ENCODE measurements at regions not wholly inside any gene's neighbourhood (a gene's known extent, or its start where the extent isn't known, plus 50 kb on each side); places are given as distances from the start of the nearest gene placed in this dataset.

DNA sequence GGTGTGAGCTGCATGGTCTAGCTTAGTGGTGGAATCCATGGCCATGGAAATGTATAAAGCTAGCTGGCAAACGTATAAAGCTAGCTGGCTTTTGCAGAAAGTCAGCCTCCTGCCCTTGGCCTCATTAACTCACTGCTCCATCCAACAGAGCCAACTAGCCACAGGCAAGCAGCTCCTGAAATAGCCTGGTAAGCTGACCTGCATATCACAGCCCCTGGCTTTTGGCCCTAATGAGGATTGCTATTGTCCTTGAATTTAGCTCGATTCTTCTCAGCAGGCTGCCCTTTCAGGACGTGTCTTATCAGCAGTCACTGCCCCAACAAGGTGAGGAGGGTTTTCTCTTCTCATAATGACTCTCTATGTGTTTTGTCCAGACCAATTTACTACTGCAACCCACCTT, 446.8 kb downstream of the WDR72 start:
- no peak overlapping the region for H3K4me3 ChIP-seq (ENCODE audit: control extremely low read depth in 1 of 5, extremely low read depth in 1 of 5, insufficient read depth in 1 of 5, low read depth in 2 of 5, low read length in 4 of 5)
- intact Hi-C loops (cut with micrococcal nuclease), result no loop called here
- no peaks in the 10 kb centered on the region for H4K20me1 ChIP-seq (ENCODE audit: control insufficient read depth, insufficient read depth, low read length, poor library complexity, severe bottlenecking)
- 90% methylated on average over 2 of the region's 3 CpGs for WGBS (ENCODE audit: insufficient coverage)
- Mint-ChIP-seq H3K4me3 (no peak overlapping the region), H3K9me3 (ENCODE audit: insufficient read depth) (peaks cover 3% of the 10 kb centered on the region), H3K4me1 (no peaks in the 10 kb centered on the region), H3K27me3 (no peaks in the 10 kb centered on the region), H3K27ac (no peak overlapping the region)
- H3K79me2 ChIP-seq (ENCODE audit: control insufficient read depth, insufficient read depth, low read length), result no peaks in the 10 kb centered on the region
- TF ChIP-seq, protein P1, sequence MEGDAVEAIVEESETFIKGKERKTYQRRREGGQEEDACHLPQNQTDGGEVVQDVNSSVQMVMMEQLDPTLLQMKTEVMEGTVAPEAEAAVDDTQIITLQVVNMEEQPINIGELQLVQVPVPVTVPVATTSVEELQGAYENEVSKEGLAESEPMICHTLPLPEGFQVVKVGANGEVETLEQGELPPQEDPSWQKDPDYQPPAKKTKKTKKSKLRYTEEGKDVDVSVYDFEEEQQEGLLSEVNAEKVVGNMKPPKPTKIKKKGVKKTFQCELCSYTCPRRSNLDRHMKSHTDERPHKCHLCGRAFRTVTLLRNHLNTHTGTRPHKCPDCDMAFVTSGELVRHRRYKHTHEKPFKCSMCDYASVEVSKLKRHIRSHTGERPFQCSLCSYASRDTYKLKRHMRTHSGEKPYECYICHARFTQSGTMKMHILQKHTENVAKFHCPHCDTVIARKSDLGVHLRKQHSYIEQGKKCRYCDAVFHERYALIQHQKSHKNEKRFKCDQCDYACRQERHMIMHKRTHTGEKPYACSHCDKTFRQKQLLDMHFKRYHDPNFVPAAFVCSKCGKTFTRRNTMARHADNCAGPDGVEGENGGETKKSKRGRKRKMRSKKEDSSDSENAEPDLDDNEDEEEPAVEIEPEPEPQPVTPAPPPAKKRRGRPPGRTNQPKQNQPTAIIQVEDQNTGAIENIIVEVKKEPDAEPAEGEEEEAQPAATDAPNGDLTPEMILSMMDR (IDR thresholded peaks at IDR 0.05), result no peak
- no peak for TF ChIP-seq EZH2 (IDR thresholded peaks at IDR 0.05; ENCODE audit: borderline replicate concordance, insufficient read depth, low read depth, low read length, poor library complexity, severe bottlenecking)
- ATAC-seq (ENCODE audit: low read depth), result no peak
- H3K9me3 ChIP-seq (ENCODE audit: control extremely low read depth in 1 of 3, control insufficient read depth in 2 of 3, insufficient read depth in 1 of 3, low read length in 2 of 3), result no peaks in the 10 kb centered on the region
- no peaks in the 10 kb centered on the region for H3K27me3 ChIP-seq (replicated peaks in 1 of 4; ENCODE audit: control extremely low read depth in 1 of 4, control insufficient read depth in 3 of 4, insufficient read depth in 4 of 4, low read length in 3 of 4)
- H3K4me1 ChIP-seq (ENCODE audit: control insufficient read depth in 2 of 2, insufficient read depth in 2 of 2, low read length in 2 of 2), result no peaks in the 10 kb centered on the region
- H3K27ac ChIP-seq (ENCODE audit: low read length in 2 of 2), result no peak overlapping the region
- no peak for DNase-seq
- H3K4me2 ChIP-seq (replicated peaks; ENCODE audit: low read depth, low read length, poor library complexity, severe bottlenecking), result no peak overlapping the region
- POLR2A ChIA-PET, result no interaction called here
- no peak overlapping the region for H2AFZ ChIP-seq (ENCODE audit: insufficient read depth, low read depth, low read length, poor library complexity, severe bottlenecking)
- CTCF ChIA-PET, result no interaction called here
- no peak overlapping the region for H3K9ac ChIP-seq (ENCODE audit: low read length)
- no peaks in the 10 kb centered on the region for H3K36me3 ChIP-seq (replicated peaks in 1 of 2; ENCODE audit: control extremely low read depth in 1 of 2, control insufficient read depth in 1 of 2, extremely low read depth in 1 of 2, insufficient read depth in 2 of 2, low read length in 1 of 2)

GRCh38 chr15:53310709-53311108, 448.8 kb downstream of the WDR72 start:
- H3K9me3 Mint-ChIP-seq (ENCODE audit: insufficient read depth), result peaks cover 5% of the 10 kb centered on the region
- H3K79me2 ChIP-seq (ENCODE audit: control insufficient read depth, insufficient read depth, low read length), result no peaks in the 10 kb centered on the region
- no peak overlapping the region for H3K27ac Mint-ChIP-seq
- H4K20me1 ChIP-seq (ENCODE audit: control insufficient read depth, insufficient read depth, low read length, poor library complexity, severe bottlenecking), result no peaks in the 10 kb centered on the region
- H2AFZ ChIP-seq (ENCODE audit: insufficient read depth, low read depth, low read length, poor library complexity, severe bottlenecking), result no peak overlapping the region
- H3K27me3 Mint-ChIP-seq, result no peaks in the 10 kb centered on the region
- intact Hi-C loops (cut with micrococcal nuclease), result no loop called here
- DNase-seq, result no peak
- CTCF ChIA-PET, result no interaction called here
- POLR2A ChIA-PET, result no interaction called here
- TF ChIP-seq, protein P1 (IDR thresholded peaks at IDR 0.05), result no peak
- no peak for TF ChIP-seq EZH2 (IDR thresholded peaks at IDR 0.05; ENCODE audit: borderline replicate concordance, insufficient read depth, low read depth, low read length, poor library complexity, severe bottlenecking)
- no peak overlapping the region for H3K9ac ChIP-seq (ENCODE audit: low read length)
- no peaks in the 10 kb centered on the region for H3K4me1 Mint-ChIP-seq
- H3K4me3 Mint-ChIP-seq, result no peak overlapping the region
- no peak overlapping the region for H3K27ac ChIP-seq (ENCODE audit: low read length in 2 of 2)
- no peaks in the 10 kb centered on the region for H3K4me1 ChIP-seq (ENCODE audit: control insufficient read depth in 2 of 2, insufficient read depth in 2 of 2, low read length in 2 of 2)
- no peak for ATAC-seq (ENCODE audit: low read depth)
- H3K4me3 ChIP-seq (ENCODE audit: control extremely low read depth in 1 of 5, extremely low read depth in 1 of 5, insufficient read depth in 1 of 5, low read depth in 2 of 5, low read length in 4 of 5), result no peak overlapping the region
- H3K27me3 ChIP-seq (replicated peaks in 1 of 4; ENCODE audit: control extremely low read depth in 1 of 4, control insufficient read depth in 3 of 4, insufficient read depth in 4 of 4, low read length in 3 of 4), result no peaks in the 10 kb centered on the region
- no peaks in the 10 kb centered on the region for H3K36me3 ChIP-seq (replicated peaks in 1 of 2; ENCODE audit: control extremely low read depth in 1 of 2, control insufficient read depth in 1 of 2, extremely low read depth in 1 of 2, insufficient read depth in 2 of 2, low read length in 1 of 2)
- H3K9me3 ChIP-seq (ENCODE audit: control extremely low read depth in 1 of 3, control insufficient read depth in 2 of 3, insufficient read depth in 1 of 3, low read length in 2 of 3), result no peaks in the 10 kb centered on the region
- no CpG with 5 or more reads among the region's 1 CpG for WGBS (ENCODE audit: insufficient coverage)
- H3K4me2 ChIP-seq (replicated peaks; ENCODE audit: low read depth, low read length, poor library complexity, severe bottlenecking), result no peak overlapping the region

All from B cell (primary cell).